ENCODE measurements at regions not wholly inside any gene's neighbourhood (a gene's known extent, or its start where the extent isn't known, plus 50 kb on each side); places are given as distances from the start of the nearest gene placed in this dataset.
"Not testable (repeated sequence)": the region's sequence is repeated elsewhere in the genome, so short reads cannot be mapped to it uniquely, and the experiment has no call there.

GRCh38 chr7:36058020-36058592, 94.9 kb upstream of the EEPD1 start:
- no peaks in the 10 kb centered on the region for H3K36me3 ChIP-seq (ENCODE audit: control insufficient read depth, insufficient read depth, low read length)
- H3K27ac ChIP-seq (ENCODE audit: low read length) = no peak overlapping the region
- no peaks in the 10 kb centered on the region for H3K9me3 ChIP-seq (ENCODE audit: control insufficient read depth, insufficient read depth, low read depth, low read length)
- no peak for TF ChIP-seq POLR2AphosphoS5 (IDR thresholded peaks at IDR 0.05; ENCODE audit: low read depth, low read length)
- TF ChIP-seq SIN3A (IDR thresholded peaks at IDR 0.05; ENCODE audit: borderline replicate concordance, insufficient read depth, low read depth, low read length) = no peak
- TF ChIP-seq TCF7L2 (IDR thresholded peaks at IDR 0.05; ENCODE audit: low read depth, low read length) = no peak
- no peak for TF ChIP-seq REST (IDR thresholded peaks at IDR 0.05; ENCODE audit: insufficient read depth in 1 of 2, low read depth in 2 of 2, low read length in 1 of 2)
- no peak for TF ChIP-seq CTCF (IDR thresholded peaks at IDR 0.05)
- DNase-seq (ENCODE audit: low read depth, low spot score) = no peak
- ChIA-PET CTCF (no interaction called here), POLR2A (no interaction called here)
- no peaks in the 10 kb centered on the region for H3K27me3 ChIP-seq (ENCODE audit: control insufficient read depth, insufficient read depth, low read length)
- in situ Hi-C loops (cut with HindIII; ENCODE audit: low pct_unique_long_range_greater_than_20kb, low sequenced_read_pairs) (no loop called here), intact Hi-C loops (cut with micrococcal nuclease; ENCODE audit: unreplicated experiment) (no loop called here)
- no peaks in the 10 kb centered on the region for H3K4me1 ChIP-seq (ENCODE audit: control insufficient read depth, insufficient read depth, low read length)
- no TSS peak for BruUV-seq (replicated peaks)
- no peak overlapping the region for H3K4me3 ChIP-seq (ENCODE audit: low read depth in 2 of 2, low read length in 2 of 2)
- no peak for ATAC-seq

GRCh38 chr7:36060388-36060787, 92.7 kb upstream of the EEPD1 start:
- intact Hi-C loops (cut with micrococcal nuclease; ENCODE audit: unreplicated experiment); in situ Hi-C loops (cut with HindIII; ENCODE audit: low pct_unique_long_range_greater_than_20kb, low sequenced_read_pairs); ATAC-seq; H3K4me1 ChIP-seq (ENCODE audit: control insufficient read depth, insufficient read depth, low read length); H3K9me3 ChIP-seq (ENCODE audit: control insufficient read depth, insufficient read depth, low read depth, low read length); H3K36me3 ChIP-seq (ENCODE audit: control insufficient read depth, insufficient read depth, low read length); H3K27ac ChIP-seq (ENCODE audit: low read length); H3K4me3 ChIP-seq (ENCODE audit: low read depth in 2 of 2, low read length in 2 of 2); POLR2A ChIA-PET; CTCF ChIA-PET; BruUV-seq (replicated peaks); DNase-seq (ENCODE audit: low read depth, low spot score); H3K27me3 ChIP-seq (ENCODE audit: control insufficient read depth, insufficient read depth, low read length): not testable (repeated sequence)

GRCh38 chr7:36062154-36062815, 90.8 kb upstream of the EEPD1 start:
- no peak overlapping the region for H3K4me3 ChIP-seq (ENCODE audit: low read depth in 2 of 2, low read length in 2 of 2)
- in situ Hi-C loops (cut with HindIII; ENCODE audit: low pct_unique_long_range_greater_than_20kb, low sequenced_read_pairs) = no loop called here
- H3K27me3 ChIP-seq (ENCODE audit: control insufficient read depth, insufficient read depth, low read length) = no peaks in the 10 kb centered on the region
- ChIA-PET POLR2A (interaction anchor here (0.6 kb wide), 1 partner anchor 21 kb away, joined by 3 read pairs; no protein-coding TSS in a partner anchor), CTCF (interaction anchor here (0.7 kb wide), 1 partner anchor 21 kb away, joined by 3 read pairs; no protein-coding TSS in a partner anchor)
- H3K4me1 ChIP-seq (ENCODE audit: control insufficient read depth, insufficient read depth, low read length) = no peaks in the 10 kb centered on the region
- intact Hi-C loops (cut with micrococcal nuclease; ENCODE audit: unreplicated experiment) = no loop called here
- no TSS peak for BruUV-seq (replicated peaks)
- no peaks in the 10 kb centered on the region for H3K9me3 ChIP-seq (ENCODE audit: control insufficient read depth, insufficient read depth, low read depth, low read length)
- H3K27ac ChIP-seq (ENCODE audit: low read length) = no peak overlapping the region
- no peaks in the 10 kb centered on the region for H3K36me3 ChIP-seq (ENCODE audit: control insufficient read depth, insufficient read depth, low read length)
- ATAC-seq = no peak
- no peak for DNase-seq (ENCODE audit: low read depth, low spot score)
- TF ChIP-seq POLR2AphosphoS5 (IDR thresholded peaks at IDR 0.05; ENCODE audit: low read depth, low read length) (no peak), SIN3A (IDR thresholded peaks at IDR 0.05; ENCODE audit: borderline replicate concordance, insufficient read depth, low read depth, low read length) (no peak), REST (IDR thresholded peaks at IDR 0.05; ENCODE audit: insufficient read depth in 1 of 2, low read depth in 2 of 2, low read length in 1 of 2) (no peak), TCF7L2 (IDR thresholded peaks at IDR 0.05; ENCODE audit: low read depth, low read length) (no peak), CTCF (IDR thresholded peaks at IDR 0.05) (no peak)
